HG03442 (cell line): ENCODE measurements at regions not wholly inside any gene's neighbourhood (a gene's known extent, or its start where the extent isn't known, plus 50 kb on each side); places are given as distances from the start of the nearest gene placed in this dataset.

Experiments used
- ATAC-seq: cut with Tn5 transposase; IDR thresholded peaks from one replicate; pipeline ENCODE4 v1.9.1; 2021; ENCODE audit warnings: mild to moderate bottlenecking, moderate library complexity; ENCODE audit not compliant: unreplicated experiment

GRCh38 chr20:39946053-39946810 lies 742.8 kb downstream of the MAFB start:
- no peak for ATAC-seq

GRCh38 chr20:39944861-39945260 lies 744.2 kb downstream of the MAFB start:
- no peak for ATAC-seq

GRCh38 chr20:39943336-39943735 lies 745.7 kb downstream of the MAFB start:
- ATAC-seq: no peak

DNA sequence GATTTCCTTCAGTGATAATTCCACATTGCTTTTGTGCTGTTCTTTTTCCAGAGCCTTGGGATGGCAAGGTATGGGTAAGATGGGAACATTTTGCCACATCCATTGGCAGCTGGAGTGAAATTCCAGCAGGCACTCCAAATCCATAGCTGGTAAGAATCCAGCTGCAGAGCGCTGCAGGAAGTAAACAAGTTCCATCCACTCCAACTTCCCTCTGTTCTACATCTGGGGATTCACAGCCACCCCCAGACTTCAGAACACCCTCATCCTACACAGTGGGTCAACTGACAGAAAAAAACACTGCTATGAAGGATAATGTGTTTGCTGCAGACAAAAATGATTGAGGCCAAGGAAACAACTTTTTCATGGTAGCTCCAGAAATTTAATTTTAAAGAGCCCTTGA lies 747.8 kb downstream of the MAFB start:
- no peak for ATAC-seq

DNA sequence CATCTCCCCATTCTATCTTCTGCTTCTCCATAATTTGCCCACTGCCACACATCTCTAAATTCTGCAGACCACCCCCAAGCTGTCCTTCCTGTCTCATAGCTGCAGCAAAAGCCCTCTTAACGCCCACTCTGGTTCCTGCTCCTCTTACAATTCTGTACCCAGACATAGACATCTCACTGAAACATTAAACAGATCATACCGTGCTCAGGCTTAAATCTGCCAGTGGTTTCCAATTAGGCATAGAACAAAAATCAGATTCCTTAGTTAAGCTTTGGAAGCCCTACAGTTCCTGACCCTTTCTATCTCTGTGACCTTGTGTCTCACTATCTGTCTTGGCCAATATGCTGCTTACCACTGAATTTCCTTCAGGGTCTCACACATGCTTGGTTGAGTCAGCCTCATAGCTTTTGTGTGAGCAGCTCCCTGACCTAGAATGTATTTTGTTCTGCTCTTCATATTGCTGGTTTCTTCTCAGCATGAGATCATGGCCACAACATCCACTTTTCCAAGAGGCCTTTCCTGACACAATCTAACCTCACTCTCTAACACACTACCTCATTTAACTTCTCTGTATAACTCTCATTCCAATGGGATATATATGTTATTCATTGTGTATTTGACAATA lies 749.7 kb downstream of the MAFB start:
- ATAC-seq: no peak

DNA sequence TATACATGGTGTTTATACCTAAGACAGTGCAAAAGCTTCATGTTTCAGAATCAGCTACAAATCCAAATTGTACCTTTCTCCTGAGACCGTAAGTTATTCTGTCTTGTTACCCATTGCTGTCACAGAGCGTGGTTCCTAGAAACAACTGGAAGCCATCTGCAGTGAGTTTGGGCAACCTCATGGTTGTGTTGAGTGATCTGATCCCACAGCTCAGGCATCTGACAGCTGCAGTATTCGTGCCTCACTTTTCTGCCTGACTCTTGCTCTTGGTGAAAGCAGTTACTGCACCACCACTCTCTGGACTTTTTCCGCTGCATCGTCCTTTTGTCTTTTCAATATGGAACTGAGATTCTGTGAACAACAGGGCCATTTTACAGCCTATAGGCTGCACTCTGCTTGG lies 752.6 kb downstream of the MAFB start:
- ATAC-seq: no peak

DNA sequence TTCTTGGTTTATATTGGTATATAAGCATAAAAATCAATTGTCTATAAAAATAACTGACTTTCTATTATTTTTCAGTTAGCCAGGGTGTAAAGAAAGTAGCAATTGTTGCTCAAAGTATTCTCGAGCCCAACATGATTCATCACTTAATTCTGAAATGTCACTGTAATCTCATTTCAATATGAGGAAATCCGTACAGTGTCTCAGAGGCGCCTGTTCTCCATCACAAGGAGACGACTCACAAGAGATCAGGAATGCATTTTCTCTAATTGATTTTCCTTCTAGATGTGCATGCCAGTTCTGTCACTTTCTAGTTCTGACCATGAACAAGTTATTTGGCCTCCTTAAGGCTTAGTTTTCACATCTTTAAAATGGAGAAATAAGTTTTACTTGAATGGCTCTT lies 753.1 kb downstream of the MAFB start:
- no peak for ATAC-seq

DNA sequence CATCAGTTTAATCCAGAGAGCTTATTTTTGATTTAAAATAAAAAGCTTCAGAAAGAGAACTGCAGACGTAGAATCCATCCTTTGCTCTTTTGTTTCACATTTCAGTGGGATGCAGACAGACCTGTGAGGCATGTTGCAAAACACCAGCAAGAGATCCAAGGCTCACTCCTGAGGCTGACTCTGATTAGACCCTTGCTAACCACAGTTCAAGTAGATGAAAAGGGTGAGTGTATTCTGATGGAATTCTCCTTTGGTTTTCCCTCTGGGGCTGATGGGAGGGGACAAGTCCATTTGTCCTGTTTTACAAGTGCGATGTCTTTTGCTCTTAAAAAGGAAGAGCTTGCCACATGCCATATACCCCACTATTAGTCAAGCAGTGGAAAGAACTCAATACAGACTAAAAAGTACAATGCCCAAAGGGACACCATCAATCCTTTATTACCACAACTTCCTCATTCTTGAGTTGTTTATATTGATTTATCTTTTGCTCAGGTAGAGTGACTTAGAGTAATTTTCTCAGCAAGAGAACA lies 772.7 kb downstream of the MAFB start:
- ATAC-seq: no peak

GRCh38 chr20:39913274-39913673 lies 775.8 kb downstream of the MAFB start:
- no peak for ATAC-seq

DNA sequence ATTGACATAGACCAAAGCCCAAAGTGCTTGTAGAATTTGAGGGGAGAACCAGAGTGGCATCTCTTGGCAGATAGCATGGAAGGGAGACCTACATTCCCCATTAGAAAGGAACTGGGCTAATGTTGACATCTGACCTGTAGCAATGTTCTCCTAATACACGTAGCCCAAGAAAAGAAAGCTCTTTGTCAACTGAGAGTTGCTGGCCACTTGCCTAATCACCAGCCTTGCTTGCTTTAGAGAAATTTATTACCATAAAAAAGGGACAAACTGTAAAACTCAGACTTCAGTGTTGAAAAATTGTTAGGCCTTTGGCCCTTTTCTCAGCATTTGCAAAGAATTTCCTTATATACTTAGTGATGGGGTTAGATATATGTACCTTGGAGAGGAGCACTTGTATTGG lies 777.5 kb downstream of the MAFB start:
- no peak for ATAC-seq

DNA sequence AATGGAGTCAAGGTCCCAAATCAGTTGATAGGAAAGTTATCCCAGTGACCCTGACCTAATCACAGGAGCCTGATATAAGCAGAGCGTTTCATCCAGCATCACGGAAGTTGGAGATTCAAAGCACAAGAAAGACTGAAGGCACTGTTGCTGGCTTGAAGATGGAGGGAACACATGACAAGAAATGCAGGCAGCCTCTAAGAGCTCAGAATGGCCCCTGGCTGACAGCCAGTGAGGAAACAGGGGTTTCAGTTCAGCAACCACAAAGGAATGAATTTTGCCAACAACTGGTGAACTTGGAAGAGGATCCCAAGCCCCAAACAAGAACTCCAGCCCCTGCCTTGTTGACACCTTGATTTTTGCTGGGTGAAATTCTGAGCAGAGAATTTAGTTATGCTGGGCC lies 778.5 kb downstream of the MAFB start:
- no peak for ATAC-seq

DNA sequence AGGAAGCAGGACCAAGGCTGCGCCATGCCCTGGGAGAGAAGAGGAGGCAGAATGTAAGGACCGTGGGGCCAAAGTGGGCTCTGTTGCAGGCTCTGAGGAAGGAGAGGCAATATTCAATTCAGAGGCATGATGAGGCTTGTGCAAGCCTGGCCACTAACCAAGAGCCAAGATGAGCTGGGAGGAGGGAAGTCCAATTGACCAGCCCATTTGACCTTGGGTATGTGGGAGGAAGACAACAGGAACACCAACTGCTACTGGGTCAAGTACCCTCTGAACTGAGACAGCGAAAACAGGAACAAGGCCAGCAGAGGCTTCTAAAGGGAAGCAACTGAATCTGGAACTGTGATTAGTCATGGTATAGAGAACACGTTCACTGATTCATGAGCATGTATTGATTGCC lies 779.6 kb downstream of the MAFB start:
- no peak for ATAC-seq

- no peak for ATAC-seq
Measured at GRCh38 chr20:39904476-39905112, 784.4 kb downstream of the MAFB start.

GRCh38 chr20:39903806-39904465 lies 785.1 kb downstream of the MAFB start:
- no peak for ATAC-seq

GRCh38 chr20:39899881-39900280 lies 789.2 kb downstream of the MAFB start:
- ATAC-seq: no peak

DNA sequence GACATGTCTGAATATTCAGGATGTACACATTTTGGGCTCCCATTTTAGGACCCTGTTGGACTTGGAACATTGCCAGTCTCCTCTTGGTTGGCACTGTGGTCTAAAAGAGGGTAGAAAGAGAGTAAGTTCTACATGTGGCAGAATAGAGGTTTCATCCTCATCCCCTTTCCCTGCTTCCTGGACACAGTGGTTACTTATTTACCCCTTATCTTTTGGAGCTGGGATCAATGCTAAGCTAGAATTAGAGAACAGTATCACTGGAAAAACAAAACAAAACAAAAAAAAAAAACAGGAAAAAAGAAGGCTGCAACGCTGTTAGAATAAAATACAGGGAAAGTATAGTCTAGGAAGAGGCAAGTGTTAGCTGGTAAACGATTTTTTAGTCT lies 790.6 kb downstream of the MAFB start:
- ATAC-seq: no peak

GRCh38 chr20:39897781-39898466 lies 791.1 kb downstream of the MAFB start:
- no peak for ATAC-seq

DNA sequence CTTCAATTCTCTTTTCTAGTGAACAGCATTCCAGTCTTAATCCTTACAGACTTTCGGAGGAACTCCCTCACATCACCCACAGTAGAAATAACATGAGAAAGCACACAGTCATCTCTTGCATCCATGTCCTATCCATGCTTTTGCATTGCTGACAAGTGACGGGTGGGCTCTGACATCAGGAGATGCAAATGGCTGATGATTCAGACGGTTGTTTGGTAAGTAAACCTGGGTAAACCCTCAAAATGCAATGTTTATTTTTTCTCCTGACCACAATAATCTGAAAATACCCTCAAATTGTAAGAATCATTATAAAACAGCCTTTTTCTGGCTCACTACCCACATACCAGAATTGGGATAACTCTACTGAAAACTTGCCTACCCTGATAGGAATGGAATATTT lies 792.0 kb downstream of the MAFB start:
- no peak for ATAC-seq

DNA sequence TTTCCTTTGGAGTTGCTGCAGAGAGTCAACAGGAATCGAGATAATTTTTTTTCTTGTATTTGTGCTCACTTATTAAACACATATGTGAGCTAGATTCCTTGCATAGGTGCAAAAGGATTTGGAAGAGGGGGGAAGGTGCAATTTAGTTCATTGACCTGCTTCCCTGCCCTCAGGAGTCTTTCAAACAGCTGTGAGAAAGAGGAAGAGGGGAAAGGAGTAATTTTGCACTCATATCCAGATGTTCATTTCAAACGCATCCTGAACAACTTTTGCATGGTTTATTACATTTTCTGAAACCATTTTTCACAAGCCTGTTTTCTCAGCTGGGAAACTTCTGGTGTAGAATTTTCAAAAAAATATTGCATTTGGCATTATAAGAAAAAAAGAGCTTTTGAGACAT lies 795.0 kb downstream of the MAFB start:
- no peak for ATAC-seq

- ATAC-seq: no peak
Measured at GRCh38 chr20:39893003-39893685, 795.9 kb downstream of the MAFB start.
